Thyroid gland (tissue), 4 donors: ENCODE measurements at regions not wholly inside any gene's neighbourhood (a gene's known extent, or its start where the extent isn't known, plus 50 kb on each side); places are given as distances from the start of the nearest gene placed in this dataset.

Experiments
- DNase-seq, 2 donors: peaks; one replicate each; pipeline ENCODE4 v3.0.0-alpha.2; 2019
- H3K27ac ChIP-seq, 3 donors: fragments of 200-600 bp; sonication (generic); 1 replicate in 2 of 3; 2 replicates in 1 of 3; pipeline ENCODE4 v1.5.1; 2016 to 2019; ENCODE audit warnings: mild to moderate bottlenecking in 1 of 3, moderate library complexity in 1 of 3
- H3K27me3 ChIP-seq: fragments of 200-600 bp; sonication (generic); one replicate; pipeline ENCODE4 v1.5.1; 2019
- H3K36me3 ChIP-seq, 2 donors: fragments of 200-600 bp; sonication (generic); one replicate each; pipeline ENCODE4 v1.5.1; 2016 to 2019
- H3K4me1 ChIP-seq, 2 donors: fragments of 200-600 bp; sonication (generic); one replicate each; pipeline ENCODE4 v1.5.1; 2017 to 2019
- H3K4me3 ChIP-seq, 3 donors: fragments of 200-600 bp; sonication (generic); replicated peaks in 1 of 3; 1 replicate in 2 of 3; 2 replicates in 1 of 3; pipeline ENCODE4 v1.5.1; 2016; ENCODE audit warnings: mild to moderate bottlenecking in 1 of 3
- H3K9me3 ChIP-seq: fragments of 200-600 bp; sonication (generic); one replicate; pipeline ENCODE4 v1.5.1; 2017
- POLR2A ChIP-seq, 2 donors: fragments of 450-650 bp; IDR thresholded peaks; one replicate each; pipeline ENCODE4 v1.6.1; 2017; ENCODE audit warnings: antibody characterized with exemption in 2 of 2, mild to moderate bottlenecking in 2 of 2, moderate library complexity in 1 of 2
- WGBS, 2 donors: methylation state at CpG; one replicate each; pipeline ENCODE4 v1.1.5; 2017; 5-methylcytosine and 5-hydroxymethylcytosine counted together
- intact Hi-C: fragments of 100-400 bp; cut with DNase I; formaldehyde crosslinking; loops from one replicate; pipeline ENCODE4 v1.15.1; 2023
- TF ChIP-seq, protein P1 (sequence below), 6 experiments: fragments of 200-600 bp in 3 of 6; fragments of 450-650 bp in 3 of 6; sonication (generic) in 3 of 6; IDR thresholded peaks; one replicate each; pipeline ENCODE4 v1.5.1; 2016 to 2019; ENCODE audit warnings: antibody characterized with exemption in 6 of 6, mild to moderate bottlenecking in 2 of 6, inconsistent platforms in 1 of 6, moderate library complexity in 1 of 6

DNA sequence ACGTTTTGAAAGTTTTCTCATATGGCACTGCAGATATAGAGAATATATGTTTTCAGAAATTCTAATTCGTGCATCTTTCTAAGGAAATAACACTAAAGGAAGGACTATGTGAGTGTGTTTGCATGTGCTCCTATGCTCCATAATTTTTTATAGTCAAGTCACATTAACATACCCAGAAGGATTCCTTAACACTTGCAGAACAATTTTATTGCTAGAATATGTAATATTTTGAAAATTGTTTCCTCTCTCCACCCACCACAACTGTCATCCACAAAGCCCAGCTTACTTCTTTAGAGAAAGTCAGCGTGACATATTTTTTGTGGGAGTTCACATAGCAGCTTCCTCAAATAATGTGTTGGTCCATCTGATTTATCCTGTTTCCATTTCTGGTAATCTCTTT, 604.6 kb upstream of the MGAT4C start:
- Histone ChIP-seq H3K9me3 (no peaks in the 10 kb centered on the region), H3K36me3 (no peaks in the 10 kb centered on the region), H3K27me3 (no peaks in the 10 kb centered on the region), H3K4me1 (no peaks in the 10 kb centered on the region), H3K27ac (no peak overlapping the region), H3K4me3 (no peak overlapping the region)
- intact Hi-C loops = no loop called here
- 87 to 88% methylated on average over 3 of the region's 3 CpGs for WGBS, 2 donors
- no peak for TF ChIP-seq POLR2A (IDR thresholded peaks at IDR 0.05)
- TF ChIP-seq, protein P1, sequence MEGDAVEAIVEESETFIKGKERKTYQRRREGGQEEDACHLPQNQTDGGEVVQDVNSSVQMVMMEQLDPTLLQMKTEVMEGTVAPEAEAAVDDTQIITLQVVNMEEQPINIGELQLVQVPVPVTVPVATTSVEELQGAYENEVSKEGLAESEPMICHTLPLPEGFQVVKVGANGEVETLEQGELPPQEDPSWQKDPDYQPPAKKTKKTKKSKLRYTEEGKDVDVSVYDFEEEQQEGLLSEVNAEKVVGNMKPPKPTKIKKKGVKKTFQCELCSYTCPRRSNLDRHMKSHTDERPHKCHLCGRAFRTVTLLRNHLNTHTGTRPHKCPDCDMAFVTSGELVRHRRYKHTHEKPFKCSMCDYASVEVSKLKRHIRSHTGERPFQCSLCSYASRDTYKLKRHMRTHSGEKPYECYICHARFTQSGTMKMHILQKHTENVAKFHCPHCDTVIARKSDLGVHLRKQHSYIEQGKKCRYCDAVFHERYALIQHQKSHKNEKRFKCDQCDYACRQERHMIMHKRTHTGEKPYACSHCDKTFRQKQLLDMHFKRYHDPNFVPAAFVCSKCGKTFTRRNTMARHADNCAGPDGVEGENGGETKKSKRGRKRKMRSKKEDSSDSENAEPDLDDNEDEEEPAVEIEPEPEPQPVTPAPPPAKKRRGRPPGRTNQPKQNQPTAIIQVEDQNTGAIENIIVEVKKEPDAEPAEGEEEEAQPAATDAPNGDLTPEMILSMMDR (IDR thresholded peaks at IDR 0.05) = no peak
- DNase-seq = no peak

DNA sequence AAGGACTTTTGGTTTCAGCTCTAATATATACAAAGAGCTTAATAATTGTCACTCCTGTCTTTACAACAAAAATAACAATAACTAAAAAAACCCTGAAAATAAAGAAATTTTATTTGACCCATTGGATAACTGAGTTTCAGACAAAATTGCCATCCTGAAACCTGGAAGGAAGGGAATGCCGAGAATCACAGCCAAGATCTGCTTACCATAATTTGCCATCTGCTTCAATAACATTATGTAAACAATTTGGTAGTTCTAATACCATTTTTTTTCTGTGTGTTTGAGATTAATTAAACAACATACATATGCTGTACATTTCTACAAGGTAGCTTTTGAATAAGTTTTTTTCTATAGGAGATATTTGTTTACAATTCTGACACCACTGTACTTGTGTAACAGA, 596.3 kb upstream of the MGAT4C start:
- no peak for TF ChIP-seq POLR2A (IDR thresholded peaks at IDR 0.05)
- TF ChIP-seq, protein P1 (IDR thresholded peaks at IDR 0.05) = no peak
- 88 to 97% methylated on average over 1 of the region's 1 CpG for WGBS, 2 donors
- Histone ChIP-seq H3K9me3 (no peaks in the 10 kb centered on the region), H3K27me3 (no peaks in the 10 kb centered on the region), H3K27ac (no peak overlapping the region), H3K4me3 (no peak overlapping the region), H3K4me1 (no peaks in the 10 kb centered on the region), H3K36me3 (no peaks in the 10 kb centered on the region)
- intact Hi-C loops = no loop called here
- no peak for DNase-seq

DNA sequence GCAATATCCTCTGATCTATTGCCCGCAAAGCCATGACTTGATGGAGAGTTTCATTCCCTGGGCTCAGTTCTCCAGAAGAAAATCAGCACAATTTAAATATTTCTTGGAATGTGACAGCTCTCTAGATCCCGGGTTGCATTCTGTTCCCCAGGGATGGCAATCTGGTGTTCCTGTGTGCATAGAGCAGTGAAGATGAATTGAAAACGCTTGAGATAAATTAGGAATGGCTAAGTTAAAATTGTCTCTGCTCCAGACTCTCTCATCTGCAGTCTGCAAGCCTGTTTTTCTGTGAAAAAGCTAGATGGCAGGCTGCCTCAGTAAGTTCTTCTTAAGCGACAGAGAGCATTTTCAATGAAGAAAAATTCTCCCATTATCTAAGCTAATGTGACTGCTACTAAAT, 582.5 kb upstream of the MGAT4C start:
- H3K4me3 ChIP-seq = no peak overlapping the region
- intact Hi-C loops = no loop called here
- WGBS, 2 donors = 50 to 56% methylated on average over 4 of the region's 4 CpGs
- TF ChIP-seq POLR2A (IDR thresholded peaks at IDR 0.05) = no peak
- TF ChIP-seq, protein P1 (IDR thresholded peaks at IDR 0.05) = no peak
- no peaks in the 10 kb centered on the region for H3K27me3 ChIP-seq
- DNase-seq = no peak
- no peak overlapping the region for H3K27ac ChIP-seq
- H3K9me3 ChIP-seq = no peaks in the 10 kb centered on the region
- no peaks in the 10 kb centered on the region for H3K36me3 ChIP-seq
- H3K4me1 ChIP-seq = no peaks in the 10 kb centered on the region

DNA sequence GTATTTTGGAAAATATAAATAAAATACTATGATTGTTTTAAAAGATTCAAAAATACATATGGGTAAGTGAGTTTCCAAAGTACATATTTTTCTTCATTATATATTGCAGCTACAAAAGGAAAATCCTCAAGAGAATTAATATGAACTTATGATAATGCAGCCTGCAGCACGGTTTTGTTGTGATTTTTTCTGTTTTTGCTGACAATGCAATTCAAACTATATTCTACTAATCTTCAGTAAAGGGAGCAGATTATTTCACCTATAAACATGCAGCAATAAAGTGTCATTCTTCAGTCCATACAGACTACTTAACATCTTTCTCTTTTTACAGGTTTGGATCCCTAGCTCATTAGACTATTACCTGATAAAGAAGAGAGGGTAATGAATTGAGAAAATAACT, 582.1 kb upstream of the MGAT4C start:
- DNase-seq = no peak
- 65 to 75% methylated on average over 1 of the region's 1 CpG for WGBS, 2 donors
- Histone ChIP-seq H3K4me3 (no peak overlapping the region), H3K9me3 (no peaks in the 10 kb centered on the region), H3K27ac (no peak overlapping the region), H3K27me3 (no peaks in the 10 kb centered on the region), H3K4me1 (no peaks in the 10 kb centered on the region), H3K36me3 (no peaks in the 10 kb centered on the region)
- TF ChIP-seq, protein P1 (IDR thresholded peaks at IDR 0.05) = no peak
- TF ChIP-seq POLR2A (IDR thresholded peaks at IDR 0.05) = no peak
- intact Hi-C loops = no loop called here

DNA sequence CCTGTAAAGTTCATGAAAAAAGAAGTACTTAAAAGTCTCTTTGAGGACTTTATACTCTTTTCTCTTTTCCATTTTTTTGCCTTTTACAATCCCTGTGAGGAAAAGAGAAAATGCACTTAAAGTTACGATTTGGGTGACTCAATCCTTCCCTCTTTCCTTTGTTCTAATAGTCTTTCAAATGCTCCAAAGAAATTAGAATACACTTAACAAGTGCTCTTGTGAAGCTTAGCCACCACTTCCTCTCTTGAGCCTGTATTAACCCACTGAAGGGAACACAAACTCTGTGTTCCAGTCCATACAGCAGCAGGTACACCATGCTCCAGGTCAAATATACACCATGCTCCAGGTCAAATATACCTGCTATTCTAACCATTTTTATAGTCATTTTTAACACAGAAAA, 581.1 kb upstream of the MGAT4C start:
- no peak for TF ChIP-seq POLR2A (IDR thresholded peaks at IDR 0.05)
- TF ChIP-seq, protein P1 (IDR thresholded peaks at IDR 0.05) = no peak
- Histone ChIP-seq H3K27ac (no peak overlapping the region), H3K4me1 (no peaks in the 10 kb centered on the region), H3K36me3 (no peaks in the 10 kb centered on the region), H3K4me3 (no peak overlapping the region), H3K9me3 (no peaks in the 10 kb centered on the region), H3K27me3 (no peaks in the 10 kb centered on the region)
- 42 to 48% methylated on average over 1 of the region's 1 CpG for WGBS, 2 donors
- DNase-seq = no peak
- intact Hi-C loops = no loop called here
